ENCODE measurements at regions not wholly inside any gene's neighbourhood (a gene's known extent, or its start where the extent isn't known, plus 50 kb on each side); places are given as distances from the start of the nearest gene placed in this dataset.

DNA sequence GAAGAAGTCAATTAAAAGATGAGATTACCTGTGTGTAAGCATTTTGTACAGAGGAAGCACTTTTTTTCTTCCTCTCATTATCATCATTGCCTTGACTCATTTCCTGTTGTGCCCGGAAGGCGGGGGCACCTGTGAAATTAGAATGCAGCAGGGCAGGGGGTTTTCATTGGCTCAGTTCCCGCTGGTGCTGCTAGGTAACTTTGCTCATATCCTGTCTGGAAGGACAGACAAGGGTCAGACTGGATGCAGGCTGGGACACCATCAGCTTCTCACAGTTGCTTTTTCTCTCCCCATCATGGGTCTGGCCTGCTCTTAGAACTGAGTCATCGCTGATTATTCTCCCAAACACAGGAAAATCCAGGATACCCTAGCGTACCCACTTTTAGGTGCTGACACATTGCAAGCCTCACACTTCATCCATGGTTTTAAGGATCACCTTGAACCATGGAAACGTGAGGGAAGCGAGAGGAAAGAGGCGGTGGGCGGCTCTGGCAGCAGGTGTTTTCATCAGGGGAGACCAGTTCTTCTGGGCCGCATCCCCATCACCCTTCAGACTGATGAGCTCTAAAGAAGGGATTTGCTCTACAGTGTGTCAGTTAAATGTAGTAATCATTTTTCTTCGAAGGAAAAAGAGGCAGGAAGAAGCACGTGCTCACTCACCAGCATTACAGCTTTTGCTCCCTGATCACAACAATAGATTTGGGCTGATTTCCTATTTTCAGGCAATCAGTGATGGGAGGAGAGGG lies 195.7 kb upstream of the SASH1 start:
- H2AFZ ChIP-seq (ENCODE audit: low read depth, low read length, poor library complexity, severe bottlenecking) = peak overlapping the region; percentile 6
- no peaks in the 10 kb centered on the region for H3K79me2 ChIP-seq (ENCODE audit: insufficient read depth, low read length)
- no peaks in the 10 kb centered on the region for H3K9me3 ChIP-seq (ENCODE audit: control insufficient read depth in 1 of 2, insufficient read depth in 1 of 2, low read depth in 1 of 2, low read length in 2 of 2)
- no peaks in the 10 kb centered on the region for H3K36me3 ChIP-seq (ENCODE audit: control insufficient read depth in 1 of 2, insufficient read depth in 2 of 2, low read length in 2 of 2)
- H3K4me1 ChIP-seq (ENCODE audit: control insufficient read depth in 1 of 2, insufficient read depth in 2 of 2, low read length in 2 of 2) = peaks cover 6 to 13% of the 10 kb centered on the region in 2 experiments
- CTCF ChIA-PET = interaction anchor here (0.7 to 1.8 kb wide), 3 partner anchors 19 to 639 kb away, joined by 3 to 6 read pairs (median 3); no protein-coding TSS in a partner anchor
- no peaks in the 10 kb centered on the region for H4K20me1 ChIP-seq (ENCODE audit: insufficient read depth)
- H3K27ac ChIP-seq (ENCODE audit: low read depth, low read length) = peak overlapping the region; percentile 4; the same call in 1 of the 2 replicates
- ATAC-seq (peak; percentile 53), DNase-seq (ENCODE audit: low read depth, low spot score) (peak; percentile 13)
- no TSS peak for BruUV-seq (replicated peaks)
- intact Hi-C loops (cut with micrococcal nuclease) = no loop called here
- H3K4me2 ChIP-seq (ENCODE audit: low read length) = peak overlapping the region; percentile 39
- POLR2A ChIA-PET = no interaction called here
- RAD21 ChIA-PET (ENCODE audit: low non-redundant PET in 1 of 2, low total read pairs in 2 of 2, uncharacterized antibody in 2 of 2, unreplicated experiment in 2 of 2) = no interaction called here
- no peaks in the 10 kb centered on the region for H3K27me3 ChIP-seq (ENCODE audit: insufficient read depth, low read length)
- H3K4me3 ChIP-seq (replicated peaks in 1 of 2; ENCODE audit: low read depth in 1 of 2, low read length in 2 of 2) = no peak overlapping the region
- no peak overlapping the region for H3K9ac ChIP-seq (ENCODE audit: low read length)
- H3K9me2 ChIP-seq (ENCODE audit: insufficient read depth) = no peaks in the 10 kb centered on the region
- no peak for TF ChIP-seq POLR2A (IDR thresholded peaks at IDR 0.05; ENCODE audit: borderline replicate concordance, extremely low read depth, insufficient read depth, insufficient read length)
- no peak for TF ChIP-seq CEBPB (IDR thresholded peaks at IDR 0.05; ENCODE audit: low read depth)
- TF ChIP-seq FOSL1 (IDR thresholded peaks at IDR 0.05; ENCODE audit: low read depth) = peak; percentile 51; the same call in 1 of the 2 replicates
- TF ChIP-seq, protein P1, sequence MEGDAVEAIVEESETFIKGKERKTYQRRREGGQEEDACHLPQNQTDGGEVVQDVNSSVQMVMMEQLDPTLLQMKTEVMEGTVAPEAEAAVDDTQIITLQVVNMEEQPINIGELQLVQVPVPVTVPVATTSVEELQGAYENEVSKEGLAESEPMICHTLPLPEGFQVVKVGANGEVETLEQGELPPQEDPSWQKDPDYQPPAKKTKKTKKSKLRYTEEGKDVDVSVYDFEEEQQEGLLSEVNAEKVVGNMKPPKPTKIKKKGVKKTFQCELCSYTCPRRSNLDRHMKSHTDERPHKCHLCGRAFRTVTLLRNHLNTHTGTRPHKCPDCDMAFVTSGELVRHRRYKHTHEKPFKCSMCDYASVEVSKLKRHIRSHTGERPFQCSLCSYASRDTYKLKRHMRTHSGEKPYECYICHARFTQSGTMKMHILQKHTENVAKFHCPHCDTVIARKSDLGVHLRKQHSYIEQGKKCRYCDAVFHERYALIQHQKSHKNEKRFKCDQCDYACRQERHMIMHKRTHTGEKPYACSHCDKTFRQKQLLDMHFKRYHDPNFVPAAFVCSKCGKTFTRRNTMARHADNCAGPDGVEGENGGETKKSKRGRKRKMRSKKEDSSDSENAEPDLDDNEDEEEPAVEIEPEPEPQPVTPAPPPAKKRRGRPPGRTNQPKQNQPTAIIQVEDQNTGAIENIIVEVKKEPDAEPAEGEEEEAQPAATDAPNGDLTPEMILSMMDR (IDR thresholded peaks at IDR 0.05 in 2 of 3, conservative IDR thresholded peaks at IDR 0.05 in 1 of 3; ENCODE audit: borderline replicate concordance in 1 of 3, insufficient read depth in 1 of 3, low read depth in 2 of 3, low read length in 2 of 3) = no peak
- TF ChIP-seq EGR1 (IDR thresholded peaks at IDR 0.05; ENCODE audit: low read depth) = peak; percentile 34; the same call in 1 of the 2 replicates
- TF ChIP-seq SP1 (IDR thresholded peaks at IDR 0.05; ENCODE audit: low read depth) = peak; percentile 50; the same call in 1 of the 2 replicates
- TF ChIP-seq RAD21 (IDR thresholded peaks at IDR 0.05; ENCODE audit: low read depth) = no peak
- no peak for TF ChIP-seq ZFX (IDR thresholded peaks at IDR 0.05)
- no peak for TF ChIP-seq ZNF274 (IDR thresholded peaks at IDR 0.05; ENCODE audit: low read depth, low read length)
- TF ChIP-seq, protein P2, sequence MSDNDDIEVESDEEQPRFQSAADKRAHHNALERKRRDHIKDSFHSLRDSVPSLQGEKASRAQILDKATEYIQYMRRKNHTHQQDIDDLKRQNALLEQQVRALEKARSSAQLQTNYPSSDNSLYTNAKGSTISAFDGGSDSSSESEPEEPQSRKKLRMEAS (IDR thresholded peaks at IDR 0.05) = no peak
- TF ChIP-seq ELF1 (IDR thresholded peaks at IDR 0.05; ENCODE audit: borderline replicate concordance, low read depth) = no peak
- TF ChIP-seq POLR2AphosphoS5 (IDR thresholded peaks at IDR 0.05; ENCODE audit: low read depth, low read length) = no peak
- TF ChIP-seq SIN3A (IDR thresholded peaks at IDR 0.05; ENCODE audit: low read depth) = no peak
- TF ChIP-seq, protein P3, sequence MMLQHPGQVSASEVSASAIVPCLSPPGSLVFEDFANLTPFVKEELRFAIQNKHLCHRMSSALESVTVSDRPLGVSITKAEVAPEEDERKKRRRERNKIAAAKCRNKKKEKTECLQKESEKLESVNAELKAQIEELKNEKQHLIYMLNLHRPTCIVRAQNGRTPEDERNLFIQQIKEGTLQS (IDR thresholded peaks at IDR 0.05) = no peak
- TF ChIP-seq, protein P4, sequence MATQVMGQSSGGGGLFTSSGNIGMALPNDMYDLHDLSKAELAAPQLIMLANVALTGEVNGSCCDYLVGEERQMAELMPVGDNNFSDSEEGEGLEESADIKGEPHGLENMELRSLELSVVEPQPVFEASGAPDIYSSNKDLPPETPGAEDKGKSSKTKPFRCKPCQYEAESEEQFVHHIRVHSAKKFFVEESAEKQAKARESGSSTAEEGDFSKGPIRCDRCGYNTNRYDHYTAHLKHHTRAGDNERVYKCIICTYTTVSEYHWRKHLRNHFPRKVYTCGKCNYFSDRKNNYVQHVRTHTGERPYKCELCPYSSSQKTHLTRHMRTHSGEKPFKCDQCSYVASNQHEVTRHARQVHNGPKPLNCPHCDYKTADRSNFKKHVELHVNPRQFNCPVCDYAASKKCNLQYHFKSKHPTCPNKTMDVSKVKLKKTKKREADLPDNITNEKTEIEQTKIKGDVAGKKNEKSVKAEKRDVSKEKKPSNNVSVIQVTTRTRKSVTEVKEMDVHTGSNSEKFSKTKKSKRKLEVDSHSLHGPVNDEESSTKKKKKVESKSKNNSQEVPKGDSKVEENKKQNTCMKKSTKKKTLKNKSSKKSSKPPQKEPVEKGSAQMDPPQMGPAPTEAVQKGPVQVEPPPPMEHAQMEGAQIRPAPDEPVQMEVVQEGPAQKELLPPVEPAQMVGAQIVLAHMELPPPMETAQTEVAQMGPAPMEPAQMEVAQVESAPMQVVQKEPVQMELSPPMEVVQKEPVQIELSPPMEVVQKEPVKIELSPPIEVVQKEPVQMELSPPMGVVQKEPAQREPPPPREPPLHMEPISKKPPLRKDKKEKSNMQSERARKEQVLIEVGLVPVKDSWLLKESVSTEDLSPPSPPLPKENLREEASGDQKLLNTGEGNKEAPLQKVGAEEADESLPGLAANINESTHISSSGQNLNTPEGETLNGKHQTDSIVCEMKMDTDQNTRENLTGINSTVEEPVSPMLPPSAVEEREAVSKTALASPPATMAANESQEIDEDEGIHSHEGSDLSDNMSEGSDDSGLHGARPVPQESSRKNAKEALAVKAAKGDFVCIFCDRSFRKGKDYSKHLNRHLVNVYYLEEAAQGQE (IDR thresholded peaks at IDR 0.05; ENCODE audit: low read depth) = no peak
- no peak for TF ChIP-seq YY1 (IDR thresholded peaks at IDR 0.05; ENCODE audit: extremely low read depth, insufficient replicate concordance, low read depth, low read length)
- TF ChIP-seq TCF7L2 (IDR thresholded peaks at IDR 0.05; ENCODE audit: borderline replicate concordance, extremely low read depth, insufficient read depth, insufficient read length) = peak; percentile 27
- TF ChIP-seq JUND (IDR thresholded peaks at IDR 0.05) = no peak; the same call in 1 of the 2 replicates
- TF ChIP-seq EZH2 (IDR thresholded peaks at IDR 0.05) = no peak
- no peak for TF ChIP-seq CBX3 (IDR thresholded peaks at IDR 0.05; ENCODE audit: low read depth)
- TF ChIP-seq EZH2phosphoT487 (IDR thresholded peaks at IDR 0.05; ENCODE audit: borderline replicate concordance) = no peak
